ENCODE measurements at regions not wholly inside any gene's neighbourhood (a gene's known extent, or its start where the extent isn't known, plus 50 kb on each side); places are given as distances from the start of the nearest gene placed in this dataset.

DNA sequence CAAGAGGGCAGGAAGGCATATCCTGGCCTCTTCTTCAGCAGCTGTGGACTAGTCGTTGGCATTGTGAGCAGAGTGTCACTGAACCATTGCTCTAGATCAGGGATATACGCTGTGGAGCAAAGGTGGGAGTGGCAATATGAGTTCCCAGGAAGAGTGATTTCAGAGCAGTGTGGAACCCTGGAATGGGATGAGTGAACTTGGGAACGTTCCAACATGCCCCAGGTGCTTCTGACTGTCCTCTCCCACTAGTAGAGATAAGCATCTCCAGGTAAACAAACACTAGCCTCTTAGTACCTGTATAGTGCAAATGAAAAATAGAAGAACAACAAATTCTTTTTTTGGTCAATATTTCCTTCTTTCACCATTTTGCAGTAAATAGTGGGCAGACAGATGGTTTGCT is 123.6 kb upstream of the VEPH1 start (continued):
- TF ChIP-seq, protein P1, sequence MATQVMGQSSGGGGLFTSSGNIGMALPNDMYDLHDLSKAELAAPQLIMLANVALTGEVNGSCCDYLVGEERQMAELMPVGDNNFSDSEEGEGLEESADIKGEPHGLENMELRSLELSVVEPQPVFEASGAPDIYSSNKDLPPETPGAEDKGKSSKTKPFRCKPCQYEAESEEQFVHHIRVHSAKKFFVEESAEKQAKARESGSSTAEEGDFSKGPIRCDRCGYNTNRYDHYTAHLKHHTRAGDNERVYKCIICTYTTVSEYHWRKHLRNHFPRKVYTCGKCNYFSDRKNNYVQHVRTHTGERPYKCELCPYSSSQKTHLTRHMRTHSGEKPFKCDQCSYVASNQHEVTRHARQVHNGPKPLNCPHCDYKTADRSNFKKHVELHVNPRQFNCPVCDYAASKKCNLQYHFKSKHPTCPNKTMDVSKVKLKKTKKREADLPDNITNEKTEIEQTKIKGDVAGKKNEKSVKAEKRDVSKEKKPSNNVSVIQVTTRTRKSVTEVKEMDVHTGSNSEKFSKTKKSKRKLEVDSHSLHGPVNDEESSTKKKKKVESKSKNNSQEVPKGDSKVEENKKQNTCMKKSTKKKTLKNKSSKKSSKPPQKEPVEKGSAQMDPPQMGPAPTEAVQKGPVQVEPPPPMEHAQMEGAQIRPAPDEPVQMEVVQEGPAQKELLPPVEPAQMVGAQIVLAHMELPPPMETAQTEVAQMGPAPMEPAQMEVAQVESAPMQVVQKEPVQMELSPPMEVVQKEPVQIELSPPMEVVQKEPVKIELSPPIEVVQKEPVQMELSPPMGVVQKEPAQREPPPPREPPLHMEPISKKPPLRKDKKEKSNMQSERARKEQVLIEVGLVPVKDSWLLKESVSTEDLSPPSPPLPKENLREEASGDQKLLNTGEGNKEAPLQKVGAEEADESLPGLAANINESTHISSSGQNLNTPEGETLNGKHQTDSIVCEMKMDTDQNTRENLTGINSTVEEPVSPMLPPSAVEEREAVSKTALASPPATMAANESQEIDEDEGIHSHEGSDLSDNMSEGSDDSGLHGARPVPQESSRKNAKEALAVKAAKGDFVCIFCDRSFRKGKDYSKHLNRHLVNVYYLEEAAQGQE (IDR thresholded peaks at IDR 0.05; ENCODE audit: low read depth), result no peak
- TF ChIP-seq POLR2AphosphoS5 (IDR thresholded peaks at IDR 0.05; ENCODE audit: low read depth, low read length) (no peak), FOSL1 (IDR thresholded peaks at IDR 0.05; ENCODE audit: low read depth) (no peak)

DNA sequence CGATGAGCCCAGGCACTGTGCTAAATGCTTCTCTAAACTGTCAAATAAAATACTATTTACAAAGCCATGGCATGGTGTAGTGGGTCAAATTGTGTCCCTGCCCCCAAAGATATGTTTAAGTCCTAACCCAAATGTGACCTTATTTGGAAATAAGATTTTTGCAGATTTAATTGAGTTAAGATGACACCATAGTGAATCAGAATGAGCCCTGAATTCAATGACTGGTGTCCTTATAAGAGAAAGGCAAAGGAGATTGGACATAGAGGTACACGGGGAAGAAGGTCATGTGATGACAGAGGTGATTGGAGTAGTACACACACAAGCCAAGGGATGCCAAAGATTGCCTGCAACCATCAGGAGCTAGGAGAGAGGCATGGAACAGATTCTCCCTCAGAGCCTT is 121.6 kb upstream of the VEPH1 start:
- no peaks in the 10 kb centered on the region for H3K36me3 ChIP-seq (ENCODE audit: control insufficient read depth in 1 of 2, insufficient read depth in 2 of 2, low read length in 2 of 2)
- no peaks in the 10 kb centered on the region for H4K20me1 ChIP-seq (ENCODE audit: insufficient read depth)
- no peaks in the 10 kb centered on the region for H3K79me2 ChIP-seq (ENCODE audit: insufficient read depth, low read length)
- POLR2A ChIA-PET, result no interaction called here
- no peaks in the 10 kb centered on the region for H3K4me1 ChIP-seq (ENCODE audit: control insufficient read depth in 1 of 2, insufficient read depth in 2 of 2, low read length in 2 of 2)
- CTCF ChIA-PET, result no interaction called here
- no peak overlapping the region for H3K4me2 ChIP-seq (ENCODE audit: low read length)
- RAD21 ChIA-PET (ENCODE audit: low non-redundant PET in 1 of 2, low total read pairs in 2 of 2, uncharacterized antibody in 2 of 2, unreplicated experiment in 2 of 2), result no interaction called here
- intact Hi-C loops (cut with micrococcal nuclease), result loop anchor here (5.0 kb wide), 1 partner anchor 688 kb away; no protein-coding TSS in a partner anchor
- no peak overlapping the region for H3K9ac ChIP-seq (ENCODE audit: low read length)
- no peak overlapping the region for H3K27ac ChIP-seq (ENCODE audit: low read depth, low read length)
- BruUV-seq (replicated peaks), result no TSS peak
- TF ChIP-seq RAD21 (IDR thresholded peaks at IDR 0.05; ENCODE audit: low read depth) (no peak), CEBPB (IDR thresholded peaks at IDR 0.05; ENCODE audit: low read depth) (no peak), ZFX (IDR thresholded peaks at IDR 0.05) (no peak), POLR2AphosphoS5 (IDR thresholded peaks at IDR 0.05; ENCODE audit: low read depth, low read length) (no peak)
- TF ChIP-seq, protein P2, sequence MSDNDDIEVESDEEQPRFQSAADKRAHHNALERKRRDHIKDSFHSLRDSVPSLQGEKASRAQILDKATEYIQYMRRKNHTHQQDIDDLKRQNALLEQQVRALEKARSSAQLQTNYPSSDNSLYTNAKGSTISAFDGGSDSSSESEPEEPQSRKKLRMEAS (IDR thresholded peaks at IDR 0.05), result no peak
- TF ChIP-seq, protein P3, sequence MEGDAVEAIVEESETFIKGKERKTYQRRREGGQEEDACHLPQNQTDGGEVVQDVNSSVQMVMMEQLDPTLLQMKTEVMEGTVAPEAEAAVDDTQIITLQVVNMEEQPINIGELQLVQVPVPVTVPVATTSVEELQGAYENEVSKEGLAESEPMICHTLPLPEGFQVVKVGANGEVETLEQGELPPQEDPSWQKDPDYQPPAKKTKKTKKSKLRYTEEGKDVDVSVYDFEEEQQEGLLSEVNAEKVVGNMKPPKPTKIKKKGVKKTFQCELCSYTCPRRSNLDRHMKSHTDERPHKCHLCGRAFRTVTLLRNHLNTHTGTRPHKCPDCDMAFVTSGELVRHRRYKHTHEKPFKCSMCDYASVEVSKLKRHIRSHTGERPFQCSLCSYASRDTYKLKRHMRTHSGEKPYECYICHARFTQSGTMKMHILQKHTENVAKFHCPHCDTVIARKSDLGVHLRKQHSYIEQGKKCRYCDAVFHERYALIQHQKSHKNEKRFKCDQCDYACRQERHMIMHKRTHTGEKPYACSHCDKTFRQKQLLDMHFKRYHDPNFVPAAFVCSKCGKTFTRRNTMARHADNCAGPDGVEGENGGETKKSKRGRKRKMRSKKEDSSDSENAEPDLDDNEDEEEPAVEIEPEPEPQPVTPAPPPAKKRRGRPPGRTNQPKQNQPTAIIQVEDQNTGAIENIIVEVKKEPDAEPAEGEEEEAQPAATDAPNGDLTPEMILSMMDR (IDR thresholded peaks at IDR 0.05 in 2 of 3, conservative IDR thresholded peaks at IDR 0.05 in 1 of 3; ENCODE audit: borderline replicate concordance in 1 of 3, insufficient read depth in 1 of 3, low read depth in 2 of 3, low read length in 2 of 3), result no peak
- H3K27me3 ChIP-seq (ENCODE audit: insufficient read depth, low read length), result no peaks in the 10 kb centered on the region
- no peak for ATAC-seq
- H3K9me2 ChIP-seq (ENCODE audit: insufficient read depth), result no peaks in the 10 kb centered on the region; the same call in 1 of the 2 replicates
- no peak overlapping the region for H3K4me3 ChIP-seq (replicated peaks in 1 of 2; ENCODE audit: low read depth in 1 of 2, low read length in 2 of 2)
- no peak overlapping the region for H2AFZ ChIP-seq (ENCODE audit: low read depth, low read length, poor library complexity, severe bottlenecking)
- no peaks in the 10 kb centered on the region for H3K9me3 ChIP-seq (ENCODE audit: control insufficient read depth in 1 of 2, insufficient read depth in 1 of 2, low read depth in 1 of 2, low read length in 2 of 2)
- DNase-seq (ENCODE audit: low read depth, low spot score), result no peak
